GM23248 (cell line): ENCODE measurements at regions not wholly inside any gene's neighbourhood (a gene's known extent, or its start where the extent isn't known, plus 50 kb on each side); places are given as distances from the start of the nearest gene placed in this dataset.

Source experiments
- DNase-seq: peaks from one replicate; pipeline ENCODE4 v3.0.0-alpha.2; 2015
- H2AFZ ChIP-seq: fragments of 200-600 bp; sonication (generic); 2 replicates; pipeline ENCODE4 v1.6.1; 2016; ENCODE audit warnings: antibody characterized with exemption
- H3F3A ChIP-seq: fragments of 200-600 bp; sonication (generic); 2 replicates; pipeline ENCODE4 v1.6.1; 2016; ENCODE audit warnings: mild to moderate bottlenecking, antibody characterized with exemption, mixed run types; ENCODE audit not compliant: insufficient read depth
- H3K27ac ChIP-seq: fragments of 200-600 bp; sonication (generic); 2 replicates; pipeline ENCODE4 v1.5.1; 2016; ENCODE audit warnings: mild to moderate bottlenecking
- H3K27me3 ChIP-seq: fragments of 200-600 bp; sonication (generic); replicated peaks from 2 replicates; pipeline ENCODE4 v1.6.1; 2016; ENCODE audit warnings: mild to moderate bottlenecking; ENCODE audit not compliant: insufficient read depth
- H3K36me3 ChIP-seq: fragments of 200-600 bp; sonication (generic); 2 replicates; pipeline ENCODE4 v1.6.1; 2016; ENCODE audit warnings: low read depth, mild to moderate bottlenecking
- H3K4me1 ChIP-seq: fragments of 200-600 bp; sonication (generic); 2 replicates; pipeline ENCODE4 v1.6.1; 2016; ENCODE audit warnings: mild to moderate bottlenecking; ENCODE audit not compliant: insufficient read depth
- H3K4me2 ChIP-seq: fragments of 200-600 bp; sonication (generic); one replicate; pipeline ENCODE4 v1.6.1; 2016; ENCODE audit warnings: mild to moderate bottlenecking; ENCODE audit not compliant: unreplicated experiment
- H3K4me3 ChIP-seq: fragments of 200-600 bp; sonication (generic); 2 replicates; pipeline ENCODE4 v1.5.1; 2016; ENCODE audit warnings: mild to moderate bottlenecking
- H3K79me2 ChIP-seq: fragments of 200-600 bp; sonication (generic); 2 replicates; pipeline ENCODE4 v1.6.1; 2016; ENCODE audit warnings: mild to moderate bottlenecking; ENCODE audit not compliant: insufficient read depth
- H3K9ac ChIP-seq: fragments of 200-600 bp; sonication (generic); 2 replicates; pipeline ENCODE4 v1.6.1; 2016; ENCODE audit warnings: mild to moderate bottlenecking
- H3K9me2 ChIP-seq: fragments of 200-600 bp; sonication (generic); 2 replicates; pipeline ENCODE4 v1.6.1; 2016; ENCODE audit warnings: mixed run types, mild to moderate bottlenecking, moderate library complexity; ENCODE audit not compliant: insufficient read depth
- H3K9me3 ChIP-seq: fragments of 200-600 bp; sonication (generic); one replicate; pipeline ENCODE4 v1.6.1; 2017; ENCODE audit warnings: low read depth
- H4K20me1 ChIP-seq: fragments of 200-600 bp; sonication (generic); 2 replicates; pipeline ENCODE4 v1.6.0; 2016; ENCODE audit not compliant: insufficient read depth
- EZH2 ChIP-seq: fragments of 200-600 bp; sonication (generic); IDR thresholded peaks from 2 replicates; pipeline ENCODE4 v1.6.1; 2018; ENCODE audit warnings: antibody characterized with exemption, mild to moderate bottlenecking; ENCODE audit not compliant: insufficient read depth, poor library complexity, severe bottlenecking
- EZH2phosphoT487 ChIP-seq: fragments of 200-600 bp; sonication (generic); IDR thresholded peaks from 2 replicates; pipeline ENCODE4 v1.6.1; 2018; ENCODE audit warnings: antibody characterized with exemption, moderate library complexity, mild to moderate bottlenecking, low read depth; ENCODE audit not compliant: insufficient read depth
- WGBS, 2 experiments: methylation state at CpG; one replicate each; pipeline ENCODE4 v1.1.6; 2015 to 2017; ENCODE audit warnings: low lambda C conversion rate in 2 of 2, low coverage in 1 of 2; ENCODE audit errors: missing lambda C conversion rate in 2 of 2; 5-methylcytosine and 5-hydroxymethylcytosine counted together
- in situ Hi-C: fragments of 300-500 bp; cut with MboI; formaldehyde crosslinking; loops from 2 replicates; pipeline ENCODE4 v1.15.0; 2020

DNA sequence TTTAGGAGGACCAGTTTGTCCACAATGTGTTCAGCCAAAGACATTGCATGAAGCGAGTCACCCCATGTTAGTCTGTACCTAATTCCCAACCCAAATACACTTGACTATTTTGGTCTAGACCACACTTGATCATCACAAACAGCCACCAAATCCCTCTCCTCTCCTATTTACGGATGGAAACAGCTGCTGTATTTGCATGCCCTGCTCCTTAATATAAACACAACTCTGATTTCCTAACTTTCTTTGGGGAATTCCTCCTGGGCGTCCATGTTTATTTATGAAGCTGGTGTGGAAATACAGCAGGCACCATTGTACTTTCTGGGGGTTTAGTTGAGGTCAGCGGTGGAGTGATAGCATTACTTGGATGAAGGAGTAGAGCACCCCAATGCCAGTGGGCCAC is 235.2 kb downstream of the TLE3 start:
- H3K79me2 ChIP-seq: no peaks in the 10 kb centered on the region
- WGBS, 2 experiments: 88 to 90% methylated on average over 4 of the region's 4 CpGs
- H3K4me3 ChIP-seq: no peak overlapping the region
- H2AFZ ChIP-seq: no peak overlapping the region
- peaks cover 8% of the 10 kb centered on the region; the same call in 1 of the 2 replicates for H3K27me3 ChIP-seq
- no peaks in the 10 kb centered on the region for H4K20me1 ChIP-seq
- H3K4me2 ChIP-seq: no peak overlapping the region
- H3F3A ChIP-seq: no peaks in the 10 kb centered on the region
- no peaks in the 10 kb centered on the region for H3K9me3 ChIP-seq
- no peak for DNase-seq
- no peaks in the 10 kb centered on the region for H3K36me3 ChIP-seq
- no peaks in the 10 kb centered on the region for H3K4me1 ChIP-seq
- TF ChIP-seq EZH2 (no peak), EZH2phosphoT487 (no peak)
- H3K27ac ChIP-seq: no peak overlapping the region
- H3K9ac ChIP-seq: no peak overlapping the region
- in situ Hi-C loops: no loop called here
- H3K9me2 ChIP-seq: no peaks in the 10 kb centered on the region

DNA sequence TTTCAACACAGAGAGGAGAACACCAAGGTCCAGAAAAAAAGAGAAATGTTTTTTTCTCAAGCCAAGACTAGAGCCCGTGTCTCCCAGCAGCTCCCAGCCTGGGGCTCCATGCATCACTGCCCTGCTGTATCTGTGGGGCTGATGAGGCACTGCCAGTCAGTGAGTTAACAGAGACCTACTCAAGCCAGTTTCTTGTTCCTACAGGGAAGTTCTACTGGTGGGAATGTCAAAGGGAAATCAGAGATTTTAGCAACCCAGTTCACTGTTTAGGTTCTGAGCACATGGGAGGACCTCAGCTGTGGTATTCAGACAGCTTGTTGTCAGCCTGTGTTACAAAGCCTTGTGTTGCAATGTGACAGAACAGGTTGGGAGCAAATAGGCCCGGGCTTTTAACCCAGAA is 234.3 kb downstream of the TLE3 start:
- TF ChIP-seq EZH2 (no peak), EZH2phosphoT487 (no peak)
- peaks cover 8% of the 10 kb centered on the region; the same call in 1 of the 2 replicates for H3K27me3 ChIP-seq
- H3K9ac ChIP-seq: no peak overlapping the region
- H3F3A ChIP-seq: no peaks in the 10 kb centered on the region
- no peak overlapping the region for H3K27ac ChIP-seq
- DNase-seq: no peak
- no peaks in the 10 kb centered on the region for H3K79me2 ChIP-seq
- in situ Hi-C loops: no loop called here
- H3K9me3 ChIP-seq: no peaks in the 10 kb centered on the region
- H3K9me2 ChIP-seq: no peaks in the 10 kb centered on the region
- H4K20me1 ChIP-seq: no peaks in the 10 kb centered on the region
- no peak overlapping the region for H3K4me2 ChIP-seq
- WGBS, 2 experiments: 49 to 58% methylated on average over 2 of the region's 2 CpGs
- H3K4me3 ChIP-seq: no peak overlapping the region
- H3K36me3 ChIP-seq: no peaks in the 10 kb centered on the region
- H2AFZ ChIP-seq: no peak overlapping the region
- no peaks in the 10 kb centered on the region for H3K4me1 ChIP-seq

DNA sequence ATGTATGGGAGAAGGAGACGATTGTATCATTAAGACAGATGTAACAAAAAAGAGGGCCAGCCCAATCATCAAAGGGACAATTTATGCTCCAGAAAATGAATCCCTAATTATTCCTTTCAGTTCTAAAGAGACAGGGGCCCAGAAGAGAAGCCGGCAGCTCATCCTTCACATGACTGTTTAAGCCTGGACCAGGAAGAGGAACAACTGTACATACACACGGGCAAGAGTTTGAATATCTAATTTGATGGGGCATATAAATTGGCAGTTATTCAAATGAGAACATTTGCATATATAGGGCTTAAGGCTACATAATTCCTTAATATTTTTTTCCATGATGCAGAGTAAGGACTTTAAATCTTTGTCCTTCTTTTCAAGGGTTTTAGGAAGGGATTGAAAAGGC is 232.3 kb downstream of the TLE3 start:
- Histone ChIP-seq H3K27ac (no peak overlapping the region), H4K20me1 (no peaks in the 10 kb centered on the region), H3K36me3 (no peaks in the 10 kb centered on the region), H3K4me1 (no peaks in the 10 kb centered on the region), H3K4me2 (no peak overlapping the region), H3K79me2 (no peaks in the 10 kb centered on the region), H3K9me3 (no peaks in the 10 kb centered on the region), H2AFZ (no peak overlapping the region), H3K4me3 (no peak overlapping the region), H3K9me2 (no peaks in the 10 kb centered on the region), H3K9ac (no peak overlapping the region), H3F3A (no peaks in the 10 kb centered on the region), H3K27me3 (peaks cover 13% of the 10 kb centered on the region; the same call in 1 of the 2 replicates)
- TF ChIP-seq EZH2phosphoT487 (no peak), EZH2 (no peak)
- no peak for DNase-seq
- 60 to 79% methylated on average over 3 of the region's 3 CpGs for WGBS, 2 experiments
- in situ Hi-C loops: no loop called here

DNA sequence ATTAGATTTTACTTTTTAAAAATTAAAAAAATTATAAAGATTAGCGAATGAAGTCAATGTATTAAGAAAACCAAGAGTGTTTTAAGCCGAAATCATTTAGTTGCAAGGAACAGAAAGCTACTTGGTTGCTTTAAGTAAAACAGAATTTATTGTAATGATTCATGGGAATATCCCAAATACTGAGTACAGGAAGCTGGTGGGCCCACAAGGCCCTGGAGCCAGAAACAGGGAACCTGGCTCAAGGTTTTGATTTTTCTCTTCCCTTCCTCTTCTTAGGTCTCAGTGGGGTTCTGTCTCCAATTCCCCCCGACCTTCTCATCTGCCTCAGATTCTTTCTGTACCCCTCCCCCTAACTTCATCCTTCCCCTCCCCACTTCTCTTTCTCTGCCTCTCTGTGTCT is 229.0 kb downstream of the TLE3 start:
- Histone ChIP-seq H3K9me3 (no peaks in the 10 kb centered on the region), H3K27me3 (peaks cover 30% of the 10 kb centered on the region), H3K4me2 (no peak overlapping the region), H4K20me1 (no peaks in the 10 kb centered on the region), H3F3A (no peaks in the 10 kb centered on the region), H3K4me1 (no peaks in the 10 kb centered on the region), H3K36me3 (no peaks in the 10 kb centered on the region), H2AFZ (no peak overlapping the region), H3K79me2 (no peaks in the 10 kb centered on the region), H3K9ac (no peak overlapping the region), H3K9me2 (no peaks in the 10 kb centered on the region), H3K27ac (no peak overlapping the region), H3K4me3 (no peak overlapping the region)
- DNase-seq: no peak
- TF ChIP-seq EZH2 (no peak), EZH2phosphoT487 (no peak)
- in situ Hi-C loops: no loop called here
- 52 to 54% methylated on average over 3 of the region's 3 CpGs for WGBS, 2 experiments

DNA sequence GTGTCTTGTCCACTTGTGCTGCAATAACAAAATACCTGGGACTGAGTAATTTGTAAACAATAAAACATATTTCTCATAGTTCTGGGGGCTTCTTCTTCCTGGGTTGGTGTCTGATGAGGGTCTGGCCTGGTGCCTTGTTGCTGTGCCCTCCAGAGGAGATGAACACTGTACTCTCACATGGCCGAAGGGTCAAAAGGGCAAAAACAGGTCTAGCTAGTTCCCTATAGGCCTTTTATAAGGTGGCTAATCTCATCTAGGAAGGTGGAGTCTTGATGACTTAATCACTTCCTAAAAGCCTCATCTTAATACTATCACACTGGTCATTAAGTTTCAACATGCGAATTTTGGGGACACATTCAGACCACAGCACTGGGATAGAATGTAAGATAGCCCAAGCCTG is 228.4 kb downstream of the TLE3 start:
- H2AFZ ChIP-seq: no peak overlapping the region
- in situ Hi-C loops: no loop called here
- no peaks in the 10 kb centered on the region for H3K36me3 ChIP-seq
- no peaks in the 10 kb centered on the region for H3K79me2 ChIP-seq
- H4K20me1 ChIP-seq: no peaks in the 10 kb centered on the region
- H3K9me3 ChIP-seq: no peaks in the 10 kb centered on the region
- 31 to 42% methylated on average over 2 of the region's 2 CpGs for WGBS, 2 experiments
- TF ChIP-seq EZH2 (no peak), EZH2phosphoT487 (no peak)
- H3K9me2 ChIP-seq: no peaks in the 10 kb centered on the region
- H3F3A ChIP-seq: no peaks in the 10 kb centered on the region
- no peak overlapping the region for H3K4me3 ChIP-seq
- peaks cover 30% of the 10 kb centered on the region for H3K27me3 ChIP-seq
- H3K27ac ChIP-seq: no peak overlapping the region
- no peak for DNase-seq
- H3K9ac ChIP-seq: no peak overlapping the region
- H3K4me2 ChIP-seq: no peak overlapping the region
- no peaks in the 10 kb centered on the region for H3K4me1 ChIP-seq
